HG02759 (cell line): ENCODE measurements at regions not wholly inside any gene's neighbourhood (a gene's known extent, or its start where the extent isn't known, plus 50 kb on each side); places are given as distances from the start of the nearest gene placed in this dataset.

Experiments used
- ATAC-seq: cut with Tn5 transposase; IDR thresholded peaks from one replicate; pipeline ENCODE4 v1.9.1; 2021; ENCODE audit warnings: mild to moderate bottlenecking, moderate library complexity; ENCODE audit not compliant: unreplicated experiment

GRCh38 chr13:111472559-111473460 is 152.4 kb downstream of the TEX29 start:
- ATAC-seq = no peak

DNA sequence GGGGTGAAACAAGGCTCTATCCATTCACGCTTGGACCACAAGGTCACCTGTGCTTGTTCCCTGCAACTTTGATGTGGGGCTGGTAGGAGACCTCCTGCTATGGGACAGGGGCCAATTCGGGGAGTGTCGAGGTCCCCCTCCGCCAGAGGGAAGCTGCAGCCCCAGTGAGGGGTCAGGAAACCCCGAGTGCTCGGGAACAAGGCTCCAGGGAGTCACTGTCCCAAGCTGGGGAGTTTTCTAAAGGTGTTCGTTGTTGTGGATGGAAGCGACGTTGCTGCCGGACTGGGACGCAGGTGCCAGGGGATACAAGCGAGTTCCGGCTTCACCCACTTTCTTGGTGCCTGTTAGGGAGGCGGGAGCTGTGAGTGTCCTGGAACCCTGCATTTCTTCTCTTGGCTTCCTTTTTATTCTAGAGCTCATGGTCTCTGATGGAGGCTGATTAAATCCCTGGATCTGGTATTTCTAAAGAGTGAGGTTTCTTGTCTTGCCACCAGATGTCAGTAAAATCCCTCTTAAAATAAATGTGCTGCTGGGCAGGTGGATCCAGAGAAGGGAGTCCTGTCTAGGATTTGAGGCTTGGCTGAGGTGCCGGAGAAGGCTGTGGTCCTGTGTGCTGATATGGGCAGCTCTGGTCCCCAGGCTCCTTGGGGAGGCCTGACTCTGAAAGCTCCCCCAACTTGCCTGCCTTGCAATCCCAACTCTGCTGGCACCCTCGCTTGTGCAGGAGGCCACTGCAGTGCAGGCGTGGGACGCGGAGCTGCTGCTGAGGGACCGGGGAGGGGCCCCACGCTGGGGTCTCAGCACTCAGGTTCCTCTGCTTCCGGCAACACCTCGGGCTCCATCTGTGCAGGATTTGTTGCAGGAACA is 153.9 kb downstream of the TEX29 start:
- ATAC-seq = no peak

DNA sequence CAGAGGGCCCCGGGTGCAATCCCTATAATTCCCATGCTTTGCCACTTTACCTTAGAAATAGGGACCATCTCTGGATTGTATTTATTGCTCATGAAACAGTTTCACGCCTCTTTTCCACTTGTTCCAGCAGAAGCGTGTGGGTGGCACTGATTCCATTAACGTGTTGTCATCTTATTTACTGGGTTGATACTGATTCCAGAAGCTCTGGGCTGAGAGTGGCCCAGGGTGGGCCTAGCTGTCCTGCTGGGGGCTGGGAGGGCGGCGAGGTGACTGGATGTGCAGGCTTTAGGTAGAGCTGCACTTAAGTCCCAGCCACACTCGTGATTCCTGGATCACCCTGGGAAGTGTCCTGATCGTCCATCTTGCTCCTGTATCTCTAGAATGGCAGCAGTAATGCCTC is 155.0 kb downstream of the TEX29 start:
- ATAC-seq = no peak

- no peak for ATAC-seq
These were observed 155.8 kb downstream of the TEX29 start for GRCh38 chr13:111476197-111476596.

DNA sequence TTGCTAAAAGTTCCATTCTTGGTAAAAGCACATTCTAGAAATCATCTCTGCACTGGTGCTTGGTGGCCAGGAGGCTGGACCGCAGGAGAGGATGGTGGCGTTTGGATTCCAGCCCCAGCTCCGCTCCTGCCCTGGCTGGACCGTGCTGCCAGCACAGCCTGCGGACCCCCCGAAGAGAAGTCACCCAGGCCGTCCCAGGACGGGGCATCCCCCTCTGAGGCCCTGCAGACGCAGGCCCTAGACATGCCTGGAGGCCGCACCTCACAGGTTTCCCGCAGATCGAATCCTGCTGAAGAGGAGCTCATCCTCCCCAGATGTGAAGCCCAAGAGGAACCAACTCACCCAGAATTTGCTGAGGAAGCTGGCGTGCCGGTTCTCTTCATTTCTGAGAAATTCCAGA is 159.0 kb downstream of the TEX29 start:
- no peak for ATAC-seq

DNA sequence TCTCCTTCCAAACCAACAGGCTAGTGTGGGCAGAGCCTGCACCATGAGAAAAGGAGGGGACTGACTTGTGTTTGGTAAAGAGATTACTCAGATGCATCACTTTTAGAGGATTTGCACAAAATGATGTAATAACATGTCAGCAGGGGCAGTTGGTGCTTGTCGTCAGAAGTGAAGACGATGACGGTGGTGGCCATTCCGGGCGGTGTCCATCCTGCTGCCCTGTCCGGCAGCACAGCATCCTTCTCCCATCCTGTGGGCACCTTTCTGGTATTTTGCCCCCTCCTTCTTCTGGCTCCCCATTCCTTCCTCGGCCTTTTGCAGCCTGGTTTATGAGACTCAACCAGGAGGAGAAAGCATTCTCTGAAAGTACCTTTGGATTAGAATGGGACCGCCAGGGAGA is 160.1 kb downstream of the TEX29 start:
- ATAC-seq = no peak

GRCh38 chr13:111480976-111481375 is 160.5 kb downstream of the TEX29 start:
- ATAC-seq = no peak

DNA sequence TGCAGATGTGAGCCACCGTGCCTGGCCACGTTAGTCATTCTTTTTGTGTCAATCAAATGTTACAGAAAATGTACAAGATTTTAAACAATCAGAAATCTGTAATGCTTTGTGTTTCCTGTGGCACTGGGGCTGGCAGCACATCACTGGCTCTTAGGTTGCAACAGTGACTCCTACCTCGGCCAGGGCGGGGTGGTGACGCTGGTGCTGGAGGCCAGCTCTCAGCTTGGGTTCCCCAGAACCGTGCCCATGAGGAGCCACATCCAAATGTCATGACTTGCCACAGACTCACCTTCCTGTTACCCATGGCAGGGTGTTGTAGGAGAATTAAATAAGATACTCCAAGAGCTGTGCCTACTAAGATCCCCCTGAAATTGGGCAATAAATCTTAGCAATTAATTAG is 161.7 kb downstream of the TEX29 start:
- ATAC-seq = no peak

DNA sequence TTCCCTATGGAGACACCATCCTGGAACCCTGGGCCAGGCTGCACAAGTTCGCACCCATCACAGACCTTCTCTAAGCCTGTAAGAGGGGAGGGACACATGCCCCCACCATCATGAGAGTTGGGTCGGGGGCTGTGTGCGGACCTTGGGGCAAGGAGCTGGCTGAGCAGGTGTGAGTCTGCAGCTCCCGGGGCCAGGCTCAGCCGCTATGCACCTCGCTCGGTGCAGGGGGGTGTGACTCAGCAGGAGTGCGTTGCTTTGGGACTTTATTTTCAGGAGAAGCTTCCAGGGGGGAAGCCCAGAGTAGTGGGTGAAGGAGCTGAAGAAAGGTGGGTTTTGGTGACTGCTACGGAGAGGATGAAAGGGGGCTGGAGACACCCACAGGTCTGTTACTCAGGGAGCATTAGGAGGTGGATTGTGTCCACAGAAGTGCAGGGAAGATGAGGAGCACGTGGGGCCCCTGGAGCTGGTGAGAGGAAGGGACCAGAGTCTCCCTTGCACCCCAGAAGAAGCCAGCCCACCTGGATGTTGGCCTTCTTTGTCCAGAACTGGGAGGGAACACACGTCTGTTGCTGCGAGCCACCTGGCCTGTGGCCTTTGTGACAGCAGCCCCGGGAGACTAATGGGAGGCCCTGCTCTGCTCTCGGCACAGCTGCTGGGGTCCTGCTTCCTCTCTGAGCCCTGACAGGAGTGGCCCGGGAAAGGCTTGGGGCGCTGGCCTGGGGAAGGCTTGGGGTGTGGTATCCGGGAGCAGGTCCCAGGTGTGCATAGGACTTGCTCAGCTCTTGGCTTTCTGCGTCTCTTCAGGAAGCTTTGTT is 162.6 kb downstream of the TEX29 start:
- no peak for ATAC-seq

GRCh38 chr13:111483621-111483987 is 163.2 kb downstream of the TEX29 start:
- ATAC-seq = no peak

- ATAC-seq = no peak
These were observed 163.9 kb downstream of the TEX29 start for GRCh38 chr13:111484141-111484925.

GRCh38 chr13:111484959-111485358 is 164.5 kb downstream of the TEX29 start:
- ATAC-seq = no peak

- ATAC-seq = no peak
These were observed 165.2 kb downstream of the TEX29 start for GRCh38 chr13:111485491-111486250.

GRCh38 chr13:111486331-111486730 is 165.9 kb downstream of the TEX29 start:
- no peak for ATAC-seq

DNA sequence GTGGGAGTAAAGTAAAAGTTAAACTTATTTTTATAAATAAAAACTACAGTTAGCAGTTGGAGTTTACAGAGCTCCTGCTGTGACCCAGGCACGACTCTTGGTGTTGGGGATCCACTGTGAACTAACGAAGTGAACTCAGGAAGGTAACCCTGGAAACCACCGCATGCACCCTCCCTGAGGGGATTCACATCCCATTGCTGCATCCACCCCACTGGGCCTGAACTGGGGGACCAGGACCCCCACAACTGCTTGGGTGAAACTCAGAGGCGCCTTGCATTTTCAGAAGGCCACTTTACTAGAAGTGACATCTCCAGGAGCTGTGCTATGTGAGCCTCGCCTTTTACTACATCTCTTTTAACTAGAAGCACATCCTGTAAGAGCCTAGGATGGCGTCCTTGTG is 166.4 kb downstream of the TEX29 start:
- ATAC-seq = no peak

DNA sequence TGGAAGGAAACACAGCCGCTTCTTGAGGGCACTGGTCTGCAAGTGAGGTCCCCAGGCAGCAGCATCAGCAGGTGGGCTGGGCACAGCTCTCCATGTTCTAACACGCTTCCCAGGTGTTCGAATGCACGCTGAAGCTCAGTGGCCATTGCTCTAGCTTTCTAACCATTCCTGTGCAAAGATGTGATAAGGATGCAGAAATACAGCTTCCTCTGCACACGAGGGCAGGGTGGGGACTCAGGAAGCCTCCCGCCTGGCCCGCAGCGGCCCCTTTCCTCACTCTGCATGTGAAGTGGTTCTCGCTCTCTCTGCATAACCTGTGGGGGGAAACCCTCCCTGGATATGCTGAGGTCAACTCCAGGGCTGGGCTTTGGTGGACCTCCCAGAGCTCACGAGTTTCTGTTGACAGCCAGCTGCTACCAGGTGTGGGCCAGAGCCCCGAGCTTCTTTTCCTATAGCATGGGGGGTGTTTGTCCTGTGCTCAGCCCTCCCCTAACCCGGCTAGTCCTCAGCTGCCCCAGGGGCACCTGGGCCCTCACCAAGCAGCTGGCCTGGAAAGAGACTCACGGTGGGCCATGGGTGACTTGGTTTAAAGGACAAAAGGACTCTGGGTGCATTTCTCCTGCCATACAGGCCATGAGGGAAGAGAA is 168.2 kb downstream of the TEX29 start:
- ATAC-seq = no peak

DNA sequence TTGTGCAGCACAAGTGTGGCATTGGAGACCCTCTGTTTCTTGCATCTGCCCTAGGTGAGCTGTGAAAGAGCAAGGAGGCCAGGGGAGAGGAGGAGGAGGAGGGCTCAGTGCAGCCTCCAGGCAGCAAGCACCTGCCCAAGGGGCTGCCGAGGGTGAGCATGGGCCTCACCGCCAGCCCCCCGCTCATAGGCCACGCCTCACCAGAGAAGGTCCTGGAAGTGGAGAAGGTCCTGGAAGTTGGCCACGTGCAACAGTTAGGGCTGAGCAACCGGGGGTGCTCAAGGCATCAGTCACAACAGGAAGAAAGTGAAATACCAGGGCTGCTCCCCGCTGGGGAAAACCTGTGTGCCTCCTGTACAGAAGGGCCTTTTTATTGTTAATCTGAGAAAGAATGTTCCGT is 168.9 kb downstream of the TEX29 start:
- ATAC-seq = no peak

- ATAC-seq = no peak
These were observed 170.2 kb downstream of the TEX29 start for GRCh38 chr13:111490611-111491010.

- ATAC-seq = no peak
These were observed 170.6 kb downstream of the TEX29 start for GRCh38 chr13:111491021-111491420.
